PFSK-1 (cell line): ENCODE measurements at regions not wholly inside any gene's neighbourhood (a gene's known extent, or its start where the extent isn't known, plus 50 kb on each side); places are given as distances from the start of the nearest gene placed in this dataset.

Source experiments
- SIN3A ChIP-seq: IDR thresholded peaks from 2 replicates; pipeline ENCODE4 v1.6.1; 2012; ENCODE audit warnings: mild to moderate bottlenecking, low read length, moderate library complexity, borderline replicate concordance; ENCODE audit not compliant: insufficient read depth
- TAF1 ChIP-seq: IDR thresholded peaks from 2 replicates; pipeline ENCODE4 v1.6.1; 2012; ENCODE audit warnings: low read length, control low read depth, borderline replicate concordance; ENCODE audit not compliant: insufficient read depth
- TF ChIP-seq, protein P1 (sequence below), 2 experiments: IDR thresholded peaks; 2 replicates each; pipeline versions ENCODE4 v1.6.1 to v1.8.0; 2011 to 2012; ENCODE audit warnings: low read depth in 2 of 2, low read length in 2 of 2, control low read depth in 1 of 2, inconsistent platforms in 1 of 2, mild to moderate bottlenecking in 1 of 2, moderate library complexity in 1 of 2; ENCODE audit not compliant: insufficient read depth in 1 of 2

DNA sequence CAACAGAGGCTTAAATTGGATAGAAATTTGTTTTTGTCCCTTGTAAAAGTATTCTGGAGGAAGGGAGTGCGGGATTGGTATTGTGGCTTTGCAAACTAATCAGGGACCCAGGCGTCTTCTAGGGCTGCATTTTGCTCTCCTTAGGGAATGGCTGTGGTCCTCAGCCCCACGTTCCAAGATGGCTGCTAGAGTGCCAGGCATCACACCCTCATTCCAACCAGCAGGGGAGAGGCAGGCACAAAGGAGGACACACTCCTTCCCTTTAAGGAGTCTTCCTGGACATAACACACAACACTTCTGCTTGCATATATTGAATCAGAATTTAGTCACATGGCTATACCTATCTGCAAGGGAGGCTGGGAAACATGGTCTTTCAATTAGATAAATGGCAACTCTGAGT, 174.5 kb upstream of the LYSMD4 start:
- no peak for TF ChIP-seq SIN3A
- TF ChIP-seq, protein P1, sequence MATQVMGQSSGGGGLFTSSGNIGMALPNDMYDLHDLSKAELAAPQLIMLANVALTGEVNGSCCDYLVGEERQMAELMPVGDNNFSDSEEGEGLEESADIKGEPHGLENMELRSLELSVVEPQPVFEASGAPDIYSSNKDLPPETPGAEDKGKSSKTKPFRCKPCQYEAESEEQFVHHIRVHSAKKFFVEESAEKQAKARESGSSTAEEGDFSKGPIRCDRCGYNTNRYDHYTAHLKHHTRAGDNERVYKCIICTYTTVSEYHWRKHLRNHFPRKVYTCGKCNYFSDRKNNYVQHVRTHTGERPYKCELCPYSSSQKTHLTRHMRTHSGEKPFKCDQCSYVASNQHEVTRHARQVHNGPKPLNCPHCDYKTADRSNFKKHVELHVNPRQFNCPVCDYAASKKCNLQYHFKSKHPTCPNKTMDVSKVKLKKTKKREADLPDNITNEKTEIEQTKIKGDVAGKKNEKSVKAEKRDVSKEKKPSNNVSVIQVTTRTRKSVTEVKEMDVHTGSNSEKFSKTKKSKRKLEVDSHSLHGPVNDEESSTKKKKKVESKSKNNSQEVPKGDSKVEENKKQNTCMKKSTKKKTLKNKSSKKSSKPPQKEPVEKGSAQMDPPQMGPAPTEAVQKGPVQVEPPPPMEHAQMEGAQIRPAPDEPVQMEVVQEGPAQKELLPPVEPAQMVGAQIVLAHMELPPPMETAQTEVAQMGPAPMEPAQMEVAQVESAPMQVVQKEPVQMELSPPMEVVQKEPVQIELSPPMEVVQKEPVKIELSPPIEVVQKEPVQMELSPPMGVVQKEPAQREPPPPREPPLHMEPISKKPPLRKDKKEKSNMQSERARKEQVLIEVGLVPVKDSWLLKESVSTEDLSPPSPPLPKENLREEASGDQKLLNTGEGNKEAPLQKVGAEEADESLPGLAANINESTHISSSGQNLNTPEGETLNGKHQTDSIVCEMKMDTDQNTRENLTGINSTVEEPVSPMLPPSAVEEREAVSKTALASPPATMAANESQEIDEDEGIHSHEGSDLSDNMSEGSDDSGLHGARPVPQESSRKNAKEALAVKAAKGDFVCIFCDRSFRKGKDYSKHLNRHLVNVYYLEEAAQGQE (IDR thresholded peaks at IDR 0.05; ENCODE audit: insufficient read depth in 1 of 2, low read depth in 2 of 2, low read length in 2 of 2) = no peak
- no peak for TF ChIP-seq TAF1
